Aorta (tissue), 5 donors: ENCODE measurements at regions not wholly inside any gene's neighbourhood (a gene's known extent, or its start where the extent isn't known, plus 50 kb on each side); places are given as distances from the start of the nearest gene placed in this dataset.

Experiments
- ATAC-seq: fragments of 200-7000 bp; cut with Tn5 transposase; one replicate; pipeline ENCODE4 v1.9.1; 2022; ENCODE audit warnings: moderate library complexity; ENCODE audit not compliant: low FRiP score
- DNase-seq, 2 donors: peaks; one replicate each; pipeline ENCODE4 v3.0.0-alpha.2; 2020
- H3K27ac ChIP-seq, 2 donors: one replicate each; pipeline ENCODE4 v1.5.1; 2013; ENCODE audit warnings: low read length in 2 of 2, mild to moderate bottlenecking in 2 of 2, moderate library complexity in 2 of 2, control low read depth in 1 of 2, inconsistent platforms in 1 of 2, low read depth in 1 of 2
- H3K27me3 ChIP-seq, 2 donors: one replicate each; pipeline ENCODE4 v1.6.1; 2013; ENCODE audit warnings: control low read depth in 1 of 2, low read length in 1 of 2, mild to moderate bottlenecking in 1 of 2, moderate library complexity in 1 of 2; ENCODE audit not compliant: insufficient read depth in 2 of 2, control insufficient read depth in 1 of 2
- H3K36me3 ChIP-seq, 2 donors: one replicate each; pipeline ENCODE4 v1.6.1; 2013; ENCODE audit warnings: control low read depth in 1 of 2, low read length in 1 of 2, mild to moderate bottlenecking in 1 of 2; ENCODE audit not compliant: insufficient read depth in 2 of 2, control insufficient read depth in 1 of 2
- H3K4me1 ChIP-seq, 2 donors: one replicate each; pipeline ENCODE4 v1.6.1; 2013; ENCODE audit warnings: low read length in 2 of 2, control low read depth in 1 of 2, mild to moderate bottlenecking in 1 of 2, moderate library complexity in 1 of 2; ENCODE audit not compliant: insufficient read depth in 2 of 2, control insufficient read depth in 1 of 2
- H3K4me3 ChIP-seq, 2 donors: one replicate each; pipeline ENCODE4 v1.5.1; 2013; ENCODE audit warnings: low read length in 2 of 2, control low read depth in 1 of 2, mild to moderate bottlenecking in 1 of 2
- H3K9me3 ChIP-seq: one replicate; pipeline ENCODE4 v1.6.1; 2013; ENCODE audit warnings: mild to moderate bottlenecking, low read length; ENCODE audit not compliant: control insufficient read depth
- WGBS, 2 donors: extraction: QIAGEN DNeasy Blood & Tissue Kit; methylation state at CpG; one replicate each; pipeline ENCODE4 v1.1.7; 2013; 5-methylcytosine and 5-hydroxymethylcytosine counted together
- intact Hi-C, 2 donors: fragments of 100-400 bp; cut with DNase I; formaldehyde crosslinking; loops; one replicate each; pipeline versions ENCODE4 v1.14.2 to v1.15.0; 2022
- donor health status: healthy with polysubstance abuse.
- donor health status: Bipolar disorder and iron deficiency.
- donor health status: DM: no; HTN: no; CAD: no.
- donor health status: DM: no; HTN: no; CAD: no.
- donor health status: DM: yes; HTN: yes; CAD: no.

- no peak for ATAC-seq
- no peaks in the 10 kb centered on the region for H3K27me3 ChIP-seq
- intact Hi-C loops = no loop called here
- no peaks in the 10 kb centered on the region for H3K36me3 ChIP-seq
- 48 to 50% methylated on average over 2 of the region's 2 CpGs for WGBS, 2 donors
- H3K4me3 ChIP-seq = no peak overlapping the region
- no peaks in the 10 kb centered on the region for H3K4me1 ChIP-seq
- DNase-seq = no peak
- no peaks in the 10 kb centered on the region for H3K9me3 ChIP-seq
- H3K27ac ChIP-seq = no peak overlapping the region
Measured at GRCh38 chr11:19445771-19446170, 205.0 kb upstream of the E2F8 start.

DNA sequence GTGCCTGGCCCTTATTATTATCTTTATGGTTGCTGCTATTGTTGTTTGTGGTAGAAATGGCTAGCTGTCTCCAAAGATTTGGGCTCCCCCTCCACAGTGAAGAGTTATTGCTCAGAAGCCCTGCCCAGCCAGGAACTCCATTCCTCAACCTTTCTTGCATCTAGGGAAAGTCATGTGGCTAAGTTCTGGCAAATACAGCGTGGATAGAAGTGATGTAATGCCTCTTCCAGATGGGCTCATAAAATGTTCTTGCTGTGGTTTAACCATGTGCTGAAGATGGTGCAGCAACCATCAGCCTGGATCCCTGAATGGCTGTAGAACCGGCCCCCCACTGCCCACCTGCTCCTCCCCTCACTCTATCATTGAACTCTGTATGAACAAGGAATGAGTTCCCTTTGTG lies 203.5 kb upstream of the E2F8 start:
- Histone ChIP-seq H3K4me3 (no peak overlapping the region), H3K9me3 (no peaks in the 10 kb centered on the region), H3K27ac (no peak overlapping the region), H3K27me3 (no peaks in the 10 kb centered on the region), H3K36me3 (no peaks in the 10 kb centered on the region), H3K4me1 (no peaks in the 10 kb centered on the region)
- intact Hi-C loops = no loop called here
- ATAC-seq (no peak), DNase-seq (no peak)
- 87 to 92% methylated on average over 2 of the region's 2 CpGs for WGBS, 2 donors

- H3K4me3 ChIP-seq = no peak overlapping the region
- ATAC-seq = no peak
- no peaks in the 10 kb centered on the region for H3K4me1 ChIP-seq
- H3K36me3 ChIP-seq = no peaks in the 10 kb centered on the region
- H3K27me3 ChIP-seq = no peaks in the 10 kb centered on the region
- no peak for DNase-seq
- no peak overlapping the region for H3K27ac ChIP-seq
- H3K9me3 ChIP-seq = no peaks in the 10 kb centered on the region
- intact Hi-C loops = no loop called here
Measured at GRCh38 chr11:19442554-19442910, 201.8 kb upstream of the E2F8 start.

GRCh38 chr11:19441752-19442553 lies 201.2 kb upstream of the E2F8 start:
- intact Hi-C loops = no loop called here
- ATAC-seq = peak; percentile 48

DNA sequence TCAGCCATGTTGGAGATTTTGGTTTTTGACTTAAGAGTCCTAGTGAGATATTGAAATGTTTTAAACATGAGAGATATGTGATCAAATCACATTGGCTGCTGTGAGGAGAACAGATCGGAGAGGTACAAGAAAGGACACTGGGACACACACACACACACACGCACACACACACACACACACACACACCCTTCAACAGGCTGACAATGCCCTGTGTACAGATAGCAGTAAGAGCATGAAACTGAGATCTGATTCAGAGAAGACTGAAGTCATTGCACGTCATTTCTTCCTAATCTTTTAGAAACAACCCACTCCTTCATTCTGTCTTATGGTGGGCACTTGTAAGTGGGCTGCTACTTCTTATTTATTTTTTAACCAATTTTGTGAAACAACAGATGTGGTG lies 200.5 kb upstream of the E2F8 start:
- Histone ChIP-seq H3K4me1 (no peaks in the 10 kb centered on the region), H3K9me3 (no peaks in the 10 kb centered on the region), H3K36me3 (no peaks in the 10 kb centered on the region), H3K27me3 (no peaks in the 10 kb centered on the region), H3K4me3 (no peak overlapping the region), H3K27ac (no peak overlapping the region)
- DNase-seq = no peak
- ATAC-seq = no peak
- 94 to 95% methylated on average over 3 of the region's 3 CpGs for WGBS, 2 donors
- intact Hi-C loops = no loop called here

More at GRCh38 chr11:19441752-19442553, 201.2 kb upstream of the E2F8 start:
- Histone ChIP-seq H3K27ac (no peak overlapping the region), H3K27me3 (no peaks in the 10 kb centered on the region), H3K4me3 (no peak overlapping the region), H3K9me3 (no peaks in the 10 kb centered on the region), H3K36me3 (no peaks in the 10 kb centered on the region), H3K4me1 (no peaks in the 10 kb centered on the region)
- 56 to 72% methylated on average over 11 of the region's 11 CpGs for WGBS, 2 donors
- DNase-seq = peak in 1 of 2 donors; percentile 77

GRCh38 chr11:19437760-19438159 lies 197.0 kb upstream of the E2F8 start:
- WGBS, 2 donors = 7 to 20% methylated on average over 1 of the region's 1 CpG
- intact Hi-C loops = no loop called here
- no peak for ATAC-seq
- Histone ChIP-seq H3K4me3 (no peak overlapping the region), H3K4me1 (no peaks in the 10 kb centered on the region), H3K36me3 (no peaks in the 10 kb centered on the region), H3K9me3 (no peaks in the 10 kb centered on the region), H3K27me3 (no peaks in the 10 kb centered on the region), H3K27ac (no peak overlapping the region)
- no peak for DNase-seq

GRCh38 chr11:19436932-19437331 lies 196.2 kb upstream of the E2F8 start:
- H3K4me1 ChIP-seq = no peaks in the 10 kb centered on the region
- intact Hi-C loops = no loop called here
- no peaks in the 10 kb centered on the region for H3K36me3 ChIP-seq
- ATAC-seq = no peak
- no peak overlapping the region for H3K27ac ChIP-seq
- DNase-seq = no peak
- H3K9me3 ChIP-seq = no peaks in the 10 kb centered on the region
- no peaks in the 10 kb centered on the region for H3K27me3 ChIP-seq
- H3K4me3 ChIP-seq = no peak overlapping the region

- intact Hi-C loops = no loop called here
Measured at GRCh38 chr11:19435306-19435989, 194.7 kb upstream of the E2F8 start.

DNA sequence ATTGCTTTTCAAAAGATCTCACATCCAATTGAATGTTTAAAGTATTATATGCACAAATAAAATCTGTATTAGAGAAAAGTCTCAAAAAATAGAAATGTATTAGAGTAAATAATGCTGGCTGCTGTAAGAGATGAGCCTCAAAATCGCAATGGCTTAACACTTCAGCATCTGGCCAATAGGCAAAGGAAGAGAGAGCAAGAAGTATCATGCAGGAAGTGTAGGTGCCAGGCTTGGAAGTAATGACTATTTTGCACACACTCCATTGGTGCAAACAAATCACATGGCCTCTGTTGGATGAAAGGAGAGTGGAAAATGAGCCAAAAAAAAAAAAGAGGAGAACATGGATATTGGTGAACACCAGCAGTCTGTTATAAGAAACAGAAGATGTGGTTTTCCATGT lies 193.0 kb upstream of the E2F8 start:
- no peaks in the 10 kb centered on the region for H3K4me1 ChIP-seq
- DNase-seq = no peak
- intact Hi-C loops = no loop called here
- H3K27me3 ChIP-seq = no peaks in the 10 kb centered on the region
- no peak for ATAC-seq
- WGBS, 2 donors = 86 to 98% methylated on average over 1 of the region's 1 CpG
- no peak overlapping the region for H3K27ac ChIP-seq
- no peaks in the 10 kb centered on the region for H3K9me3 ChIP-seq
- H3K4me3 ChIP-seq = no peak overlapping the region
- H3K36me3 ChIP-seq = no peaks in the 10 kb centered on the region

More at GRCh38 chr11:19435306-19435989, 194.7 kb upstream of the E2F8 start:
- H3K27me3 ChIP-seq = no peaks in the 10 kb centered on the region
- no peaks in the 10 kb centered on the region for H3K4me1 ChIP-seq
- WGBS, 2 donors = 91 to 92% methylated on average over 5 of the region's 5 CpGs
- H3K27ac ChIP-seq = no peak overlapping the region
- DNase-seq (no peak), ATAC-seq (no peak)
- H3K36me3 ChIP-seq = no peaks in the 10 kb centered on the region
- no peak overlapping the region for H3K4me3 ChIP-seq
- H3K9me3 ChIP-seq = no peaks in the 10 kb centered on the region
